ENCODE measurements at regions not wholly inside any gene's neighbourhood (a gene's known extent, or its start where the extent isn't known, plus 50 kb on each side); places are given as distances from the start of the nearest gene placed in this dataset.

GRCh38 chr2:8541636-8542035 is 140.2 kb upstream of the ID2 start:
- no peak for DNase-seq

GRCh38 chr2:8542381-8543059 is 139.3 kb upstream of the ID2 start:
- DNase-seq = no peak

- no peak for DNase-seq
These were observed 138.8 kb upstream of the ID2 start for GRCh38 chr2:8543060-8543382.

- DNase-seq = no peak
These were observed 138.3 kb upstream of the ID2 start for GRCh38 chr2:8543383-8544170.

- DNase-seq = no peak
These were observed 137.6 kb upstream of the ID2 start for GRCh38 chr2:8544171-8544785.

- no peak for DNase-seq
These were observed 136.8 kb upstream of the ID2 start for GRCh38 chr2:8544786-8545694.

GRCh38 chr2:8545695-8546611 is 135.9 kb upstream of the ID2 start:
- no peak for DNase-seq

- no peak for DNase-seq
These were observed 135.1 kb upstream of the ID2 start for GRCh38 chr2:8546612-8547283.

- DNase-seq = no peak
These were observed 134.4 kb upstream of the ID2 start for GRCh38 chr2:8547284-8548064.

GRCh38 chr2:8548065-8548618 is 133.7 kb upstream of the ID2 start:
- no peak for DNase-seq

GRCh38 chr2:8548619-8549150 is 133.2 kb upstream of the ID2 start:
- DNase-seq = no peak

- DNase-seq = no peak
These were observed 132.5 kb upstream of the ID2 start for GRCh38 chr2:8549273-8549922.

- DNase-seq = no peak
These were observed 131.9 kb upstream of the ID2 start for GRCh38 chr2:8549942-8550341.

- no peak for DNase-seq
These were observed 131.4 kb upstream of the ID2 start for GRCh38 chr2:8550481-8550880.

GRCh38 chr2:8550937-8551621 is 130.8 kb upstream of the ID2 start:
- DNase-seq = no peak

- no peak for DNase-seq
These were observed 130.2 kb upstream of the ID2 start for GRCh38 chr2:8551622-8552074.

GRCh38 chr2:8552293-8552801 is 129.5 kb upstream of the ID2 start:
- no peak for DNase-seq

GRCh38 chr2:8553643-8554042 is 128.2 kb upstream of the ID2 start:
- DNase-seq = no peak

Measured in NCI-H1092 (cell line).